HEK293T (cell line): ENCODE measurements at regions not wholly inside any gene's neighbourhood (a gene's known extent, or its start where the extent isn't known, plus 50 kb on each side); places are given as distances from the start of the nearest gene placed in this dataset.

Experiments used
- ARNT ChIP-seq: fragments of 450-650 bp; IDR thresholded peaks from 2 replicates; pipeline ENCODE4 v1.6.1; 2017; ENCODE audit warnings: mild to moderate bottlenecking
- CTBP1 ChIP-seq: fragments of 450-650 bp; IDR thresholded peaks from 2 replicates; pipeline ENCODE4 v1.6.1; 2016; ENCODE audit warnings: borderline replicate concordance
- FOXA1 ChIP-seq: fragments of 450-650 bp; IDR thresholded peaks from 2 replicates; pipeline ENCODE4 v1.6.1; 2016; ENCODE audit warnings: mild to moderate bottlenecking
- FOXK2 ChIP-seq: fragments of 450-650 bp; IDR thresholded peaks from 2 replicates; pipeline ENCODE4 v1.6.1; 2016; ENCODE audit warnings: mild to moderate bottlenecking
- FOXM1 ChIP-seq: fragments of 450-650 bp; IDR thresholded peaks from 2 replicates; pipeline ENCODE4 v1.6.1; 2017; ENCODE audit warnings: mild to moderate bottlenecking, borderline replicate concordance
- L3MBTL2 ChIP-seq: fragments of 450-650 bp; conservative IDR thresholded peaks from 2 replicates; pipeline ENCODE4 v1.6.1; 2016; ENCODE audit warnings: mild to moderate bottlenecking
- NFRKB ChIP-seq: fragments of 450-650 bp; IDR thresholded peaks from 2 replicates; pipeline ENCODE4 v1.6.1; 2016; ENCODE audit warnings: mild to moderate bottlenecking, moderate library complexity
- SP1 ChIP-seq: fragments of 450-650 bp; IDR thresholded peaks from 2 replicates; pipeline ENCODE4 v1.6.1; 2017
- SUZ12 ChIP-seq: fragments of 450-650 bp; IDR thresholded peaks from 2 replicates; pipeline ENCODE4 v1.6.1; 2016; ENCODE audit warnings: mild to moderate bottlenecking
- TARDBP ChIP-seq: fragments of 450-650 bp; IDR thresholded peaks from 2 replicates; pipeline ENCODE4 v1.6.1; 2016
- ZNF384 ChIP-seq: fragments of 450-650 bp; IDR thresholded peaks from 2 replicates; pipeline ENCODE4 v1.6.1; 2016

DNA sequence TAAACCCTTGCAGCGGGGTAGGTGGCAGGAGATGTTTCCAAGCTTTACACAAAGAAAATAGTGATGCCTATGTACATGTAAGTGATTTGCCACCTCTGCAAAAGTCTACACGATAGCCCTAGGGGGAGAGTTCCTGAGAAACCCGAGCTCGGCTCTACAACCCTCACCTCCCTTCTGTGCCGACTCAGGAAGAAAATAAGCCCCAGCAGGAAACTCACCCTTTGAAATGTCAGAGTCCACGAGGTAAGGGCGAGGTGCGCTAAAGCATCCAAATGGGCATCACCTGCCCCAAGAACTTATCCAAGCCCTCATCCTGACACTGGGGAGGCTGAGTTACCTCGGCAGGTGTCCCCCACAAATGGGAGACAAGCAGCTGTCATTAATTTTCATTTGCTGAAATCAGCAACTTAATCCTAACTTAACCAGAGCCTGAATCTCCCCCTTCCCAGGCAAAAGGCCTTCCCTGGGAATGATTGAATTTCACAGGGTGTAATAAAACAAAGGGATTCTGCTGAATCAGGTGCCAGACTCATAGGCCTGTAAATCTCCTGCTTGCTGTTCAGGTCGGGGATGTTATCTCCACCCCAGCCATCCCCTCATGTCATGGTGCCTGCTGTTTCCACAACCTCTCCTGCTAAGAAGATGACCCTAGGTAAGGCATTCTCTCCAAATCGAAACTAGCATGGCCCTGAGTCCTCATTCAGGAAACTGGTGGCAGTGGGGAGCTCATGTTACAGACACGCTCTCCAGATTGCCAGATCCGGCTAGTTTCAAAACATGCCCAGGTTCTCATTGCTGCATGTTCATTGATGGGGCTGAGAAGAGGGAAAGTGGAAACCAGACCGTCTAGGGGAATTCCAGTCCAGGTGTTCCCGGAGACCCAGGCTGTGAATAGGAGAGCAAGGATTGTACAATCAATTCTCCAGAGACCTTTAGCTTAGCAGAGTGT lies 105.3 kb upstream of the KIRREL3 start:
- TF ChIP-seq ZNF384 (no peak), FOXA1 (no peak), FOXM1 (no peak), NFRKB (no peak), TARDBP (no peak), SP1 (no peak), ARNT (no peak), SUZ12 (no peak), CTBP1 (no peak), L3MBTL2 (no peak), FOXK2 (no peak)
